PFSK-1 (cell line): ENCODE measurements at regions not wholly inside any gene's neighbourhood (a gene's known extent, or its start where the extent isn't known, plus 50 kb on each side); places are given as distances from the start of the nearest gene placed in this dataset.

ENCODE experiments used
- FOXP2 ChIP-seq: optimal IDR thresholded peaks from 2 replicates; pipeline ENCODE3; 2011; ENCODE audit warnings: borderline replicate concordance, control low read depth, inconsistent platforms; ENCODE audit not compliant: insufficient read depth; ENCODE audit errors: extremely low read length, extremely low read depth
- POLR2AphosphoS5 ChIP-seq: IDR thresholded peaks from 2 replicates; pipeline ENCODE4 v1.6.1; 2012; ENCODE audit warnings: low read depth, mild to moderate bottlenecking, control low read depth, low read length, moderate library complexity
- REST ChIP-seq, 2 experiments: IDR thresholded peaks; 2 replicates each; pipeline versions ENCODE4 v1.6.1 to v1.8.0; 2011 to 2012; ENCODE audit warnings: low read depth in 2 of 2, low read length in 2 of 2, control low read depth in 1 of 2, inconsistent platforms in 1 of 2, mild to moderate bottlenecking in 1 of 2, moderate library complexity in 1 of 2; ENCODE audit not compliant: insufficient read depth in 1 of 2
- SIN3A ChIP-seq: IDR thresholded peaks from 2 replicates; pipeline ENCODE4 v1.6.1; 2012; ENCODE audit warnings: mild to moderate bottlenecking, low read length, moderate library complexity, borderline replicate concordance; ENCODE audit not compliant: insufficient read depth
- TAF1 ChIP-seq: IDR thresholded peaks from 2 replicates; pipeline ENCODE4 v1.6.1; 2012; ENCODE audit warnings: low read length, control low read depth, borderline replicate concordance; ENCODE audit not compliant: insufficient read depth

- TF ChIP-seq SIN3A (no peak), POLR2AphosphoS5 (no peak), FOXP2 (no peak), REST (IDR thresholded peaks at IDR 0.05; ENCODE audit: insufficient read depth in 1 of 2, low read depth in 2 of 2, low read length in 2 of 2) (no peak), TAF1 (no peak)
These were observed 176.9 kb downstream of the CTH start for GRCh38 chr1:70587872-70588366.

- TF ChIP-seq TAF1: no peak
- no peak for TF ChIP-seq SIN3A
- TF ChIP-seq POLR2AphosphoS5: no peak
- no peak for TF ChIP-seq FOXP2
- TF ChIP-seq REST (IDR thresholded peaks at IDR 0.05; ENCODE audit: insufficient read depth in 1 of 2, low read depth in 2 of 2, low read length in 2 of 2): no peak
These were observed 197.7 kb downstream of the CTH start for GRCh38 chr1:70608815-70609214.

GRCh38 chr1:70616946-70617345 is 205.9 kb downstream of the CTH start:
- TF ChIP-seq SIN3A: no peak
- TF ChIP-seq POLR2AphosphoS5: no peak
- no peak for TF ChIP-seq TAF1
- TF ChIP-seq FOXP2: no peak
- no peak for TF ChIP-seq REST (IDR thresholded peaks at IDR 0.05; ENCODE audit: insufficient read depth in 1 of 2, low read depth in 2 of 2, low read length in 2 of 2)

- TF ChIP-seq FOXP2: no peak
- TF ChIP-seq REST (IDR thresholded peaks at IDR 0.05; ENCODE audit: insufficient read depth in 1 of 2, low read depth in 2 of 2, low read length in 2 of 2): no peak
- TF ChIP-seq TAF1: no peak
- no peak for TF ChIP-seq POLR2AphosphoS5
- no peak for TF ChIP-seq SIN3A
These were observed 206.7 kb downstream of the CTH start for GRCh38 chr1:70617728-70618127.

GRCh38 chr1:70627910-70628309 is 216.8 kb downstream of the CTH start:
- no peak for TF ChIP-seq POLR2AphosphoS5
